HG02973 (cell line): ENCODE measurements at regions not wholly inside any gene's neighbourhood (a gene's known extent, or its start where the extent isn't known, plus 50 kb on each side); places are given as distances from the start of the nearest gene placed in this dataset.

ENCODE experiments used
- ATAC-seq: cut with Tn5 transposase; IDR thresholded peaks from one replicate; pipeline ENCODE4 v1.9.1; 2021; ENCODE audit warnings: moderate library complexity; ENCODE audit not compliant: unreplicated experiment

- ATAC-seq, result no peak
Measured at GRCh38 chr9:94159069-94159939, 75.0 kb downstream of the PTPDC1 start.

- ATAC-seq, result no peak
Measured at GRCh38 chr9:94160594-94161501, 76.6 kb downstream of the PTPDC1 start.

DNA sequence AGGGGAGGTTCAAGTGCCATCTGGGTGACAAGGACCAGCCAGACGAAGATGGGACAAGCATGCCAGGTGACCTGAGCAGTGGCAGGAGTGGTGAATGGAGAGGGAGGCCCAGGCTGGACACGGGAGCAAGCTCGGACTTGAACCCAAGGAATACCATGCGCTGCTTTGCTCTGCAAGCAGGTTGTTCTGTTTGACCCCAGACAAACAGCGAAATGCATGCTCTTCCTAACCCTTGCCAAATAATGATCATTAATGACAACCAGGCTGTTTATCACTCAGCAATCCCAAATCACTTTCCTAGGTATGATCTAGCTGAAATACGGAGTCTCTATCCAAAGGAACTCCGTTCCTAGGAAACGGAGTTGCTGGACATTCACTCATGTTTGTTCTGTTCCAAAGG lies 77.4 kb downstream of the PTPDC1 start:
- ATAC-seq, result no peak

DNA sequence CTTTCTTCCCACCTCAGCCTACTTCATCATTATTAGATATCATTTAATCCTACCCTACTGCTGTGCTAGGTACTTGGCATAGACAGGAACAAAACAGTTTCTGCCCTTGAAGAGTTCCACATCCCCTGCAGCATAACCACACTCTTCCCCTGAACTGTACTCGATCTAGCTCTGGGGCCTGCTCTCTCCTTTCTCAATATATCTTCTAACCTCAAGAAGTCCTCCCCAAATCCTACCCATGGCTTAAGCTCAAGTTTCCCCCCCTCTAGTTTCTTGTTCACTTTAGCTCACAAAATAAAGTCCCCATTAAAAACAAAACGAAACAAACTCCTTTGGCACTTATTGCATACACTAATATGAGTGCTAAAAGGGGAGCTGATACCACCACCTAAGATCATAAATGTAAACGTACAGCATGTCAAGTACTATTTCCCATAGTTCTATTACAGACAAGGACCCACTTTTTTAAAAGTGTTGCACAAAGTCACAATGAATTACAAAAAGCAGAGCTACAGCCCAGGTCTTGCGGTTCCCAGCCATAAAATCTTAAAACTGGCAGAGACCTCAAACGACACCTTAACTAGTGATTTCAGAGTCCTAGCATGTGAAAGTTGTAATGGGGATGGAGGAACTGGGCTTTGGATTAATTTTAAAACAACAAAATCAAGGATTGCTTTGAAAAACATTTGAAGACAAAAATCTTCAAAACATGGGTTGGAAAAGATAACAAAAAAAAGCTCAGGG lies 80.7 kb downstream of the PTPDC1 start:
- no peak for ATAC-seq

DNA sequence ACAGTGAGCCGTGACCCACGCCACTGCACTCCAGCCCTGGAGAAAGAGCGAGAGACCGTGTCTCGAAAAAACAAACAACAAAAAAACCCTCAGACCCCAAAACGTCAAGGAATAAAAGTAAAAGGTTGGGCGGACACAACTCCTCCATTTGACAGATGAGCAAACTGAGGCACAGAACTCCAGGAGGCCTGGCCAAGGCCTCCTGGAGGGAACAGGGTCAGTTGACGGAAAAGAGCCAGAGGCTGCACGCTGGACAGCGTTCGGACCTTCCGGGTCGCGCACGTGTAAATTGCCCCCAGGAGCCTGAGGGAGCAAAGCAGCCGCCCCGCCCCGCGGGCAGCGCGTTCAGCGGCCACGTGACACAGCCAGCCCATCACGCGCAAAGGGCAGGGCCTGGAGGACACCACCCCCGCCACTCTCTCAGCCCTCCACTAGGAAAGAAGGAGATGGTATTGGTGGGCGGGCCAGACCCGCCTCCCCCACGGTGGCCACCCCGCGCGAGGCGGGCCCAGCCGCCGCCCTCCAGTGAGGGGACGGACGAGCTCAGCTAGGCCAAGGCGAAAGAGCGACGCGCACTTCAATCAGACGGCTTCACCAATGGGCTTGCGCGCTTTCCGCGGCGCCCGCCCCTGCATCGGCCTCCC lies 81.5 kb downstream of the PTPDC1 start:
- peak; percentile 78 for ATAC-seq

- ATAC-seq, result peak; percentile 58
Measured at GRCh38 chr9:94166236-94166975, 82.1 kb downstream of the PTPDC1 start.

GRCh38 chr9:94166976-94167346 lies 82.7 kb downstream of the PTPDC1 start:
- ATAC-seq, result no peak

GRCh38 chr9:94167376-94167890 lies 83.2 kb downstream of the PTPDC1 start:
- ATAC-seq, result no peak

GRCh38 chr9:94168203-94169000 lies 84.1 kb downstream of the PTPDC1 start:
- ATAC-seq, result no peak

- ATAC-seq, result no peak
Measured at GRCh38 chr9:94169968-94170367, 85.7 kb downstream of the PTPDC1 start.

DNA sequence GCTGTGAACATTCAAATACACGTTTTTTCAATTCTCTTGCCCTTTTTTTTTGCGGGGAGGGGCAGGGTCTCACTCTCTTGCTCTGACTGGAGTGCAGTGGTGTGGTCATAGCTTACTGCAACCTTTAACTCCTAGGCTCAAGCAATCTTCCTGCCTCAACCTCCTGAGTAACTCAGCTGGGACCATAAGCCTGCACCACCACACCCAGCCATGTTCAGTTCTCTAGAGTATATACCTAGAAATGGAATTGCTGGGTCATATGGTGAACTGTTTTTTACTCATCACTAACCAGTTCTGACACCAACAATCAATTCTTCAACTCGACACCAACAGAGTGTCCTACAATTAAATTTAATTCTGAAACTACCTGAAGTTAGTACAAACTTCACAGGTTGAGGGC lies 85.5 kb upstream of the ZNF169 start:
- no peak for ATAC-seq

- no peak for ATAC-seq
Measured at GRCh38 chr9:94174164-94174563, 84.9 kb upstream of the ZNF169 start.

DNA sequence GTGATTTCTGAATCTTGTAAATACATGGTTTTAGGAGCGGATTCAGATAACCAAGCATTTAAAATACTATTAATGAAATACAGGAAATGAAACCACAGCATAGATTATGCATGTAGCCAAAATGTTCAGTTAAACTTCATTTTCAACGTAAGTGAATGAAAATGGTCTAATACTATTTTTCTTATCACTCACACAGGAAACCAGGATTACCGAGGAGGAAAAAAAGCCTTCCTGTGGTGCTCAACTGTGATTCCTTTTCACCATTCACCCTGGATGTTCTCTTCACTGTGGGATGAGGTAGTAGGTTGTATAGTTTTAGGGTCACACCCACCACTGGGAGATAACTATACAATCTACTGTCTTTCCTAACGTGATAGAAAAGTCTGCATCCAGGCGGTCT lies 83.4 kb upstream of the ZNF169 start:
- ATAC-seq, result no peak

DNA sequence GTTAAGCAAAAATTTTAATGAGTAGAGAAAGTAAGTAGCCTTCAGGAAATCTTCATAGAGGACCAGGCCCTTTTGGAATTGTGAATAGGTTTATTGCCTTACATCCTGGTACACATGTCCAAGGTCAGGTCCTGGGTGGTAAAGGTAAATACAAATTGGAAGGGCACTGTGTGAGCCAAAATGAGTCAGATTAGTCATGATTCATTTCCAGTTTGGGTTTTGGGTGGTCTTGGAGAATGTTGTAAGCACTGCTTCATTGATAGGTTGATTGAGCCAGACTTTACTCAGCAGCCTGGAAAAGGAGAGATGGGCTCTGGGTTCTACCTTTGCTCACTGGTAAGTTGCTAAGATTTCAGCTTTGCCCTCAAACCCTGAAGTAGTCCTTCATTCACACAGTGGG lies 82.5 kb upstream of the ZNF169 start:
- ATAC-seq, result no peak

GRCh38 chr9:94178927-94179326 lies 80.2 kb upstream of the ZNF169 start:
- ATAC-seq, result peak; percentile 66

DNA sequence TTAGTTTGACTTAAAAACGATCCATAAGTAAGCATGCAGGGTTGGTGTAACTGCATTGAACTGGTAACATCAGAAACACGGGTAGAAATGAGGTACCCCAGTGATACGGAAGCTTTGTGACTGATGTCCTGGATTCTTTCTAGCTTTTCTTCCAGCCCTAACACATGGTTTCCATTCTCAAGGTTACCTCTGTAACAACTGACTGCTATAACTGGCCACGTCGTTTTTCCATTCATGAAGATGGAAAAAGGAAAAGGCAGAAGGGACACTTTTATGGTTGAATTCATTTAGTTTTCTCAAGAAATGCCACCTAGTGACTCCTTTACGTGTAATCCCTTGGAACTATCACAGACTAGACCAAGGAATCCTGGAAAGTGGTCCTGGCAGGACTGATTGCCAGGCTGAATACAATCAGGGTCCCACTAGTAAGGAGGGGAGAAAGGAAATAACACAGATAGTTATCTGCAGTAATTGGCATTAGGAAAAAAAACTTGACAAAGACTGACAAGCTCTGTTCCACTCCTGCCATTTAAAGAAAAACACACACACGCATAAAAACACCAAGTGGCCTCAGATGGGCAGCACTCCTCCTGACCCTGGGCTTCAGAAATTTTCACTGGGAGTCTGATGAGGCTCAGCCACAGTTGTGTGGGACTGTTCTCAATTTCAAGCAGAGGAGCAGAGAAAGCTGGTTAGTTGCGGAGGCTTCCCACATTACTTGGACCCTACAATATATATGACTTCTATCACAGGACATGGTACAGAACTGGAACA lies 77.5 kb upstream of the ZNF169 start:
- no peak for ATAC-seq

DNA sequence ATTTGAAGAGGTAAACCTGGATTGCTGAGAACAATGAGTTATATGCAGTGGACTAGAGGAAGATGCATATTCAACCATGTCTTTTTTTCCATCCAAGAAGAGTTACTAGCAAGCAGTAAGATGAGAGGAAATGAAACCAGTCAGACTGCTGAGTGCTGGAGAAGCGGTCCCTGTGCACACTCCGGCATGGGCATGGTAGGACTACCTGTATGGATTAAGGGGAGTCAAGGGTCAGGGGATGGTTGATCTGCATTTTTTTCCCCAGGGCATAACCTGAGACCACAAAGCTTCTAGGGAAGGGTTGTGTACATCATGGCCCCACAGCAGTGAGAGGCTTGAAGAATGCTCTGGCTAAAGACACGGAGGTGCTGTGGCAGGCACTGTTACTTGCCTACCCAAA lies 76.6 kb upstream of the ZNF169 start:
- no peak for ATAC-seq

GRCh38 chr9:94183240-94183999 lies 75.7 kb upstream of the ZNF169 start:
- ATAC-seq, result no peak
